ENCODE measurements at regions not wholly inside any gene's neighbourhood (a gene's known extent, or its start where the extent isn't known, plus 50 kb on each side); places are given as distances from the start of the nearest gene placed in this dataset.
A peak's percentile ranks its signal among the peaks of the same experiment; 100 is the strongest.
"Not testable (repeated sequence)": the region's sequence is repeated elsewhere in the genome, so short reads cannot be mapped to it uniquely, and the experiment has no call there.

GRCh38 chr2:49686897-49687442 lies 532.7 kb upstream of the FSHR start:
- Histone ChIP-seq H3K36me3 (replicated peaks; ENCODE audit: control insufficient read depth, insufficient read depth, low read length) (no peaks in the 10 kb centered on the region), H3K27me3 (ENCODE audit: control insufficient read depth, insufficient read depth, low read length) (no peaks in the 10 kb centered on the region), H3K4me3 (ENCODE audit: insufficient read depth, low read depth, low read length) (no peak overlapping the region)
- DNase-seq = no peak

- Histone ChIP-seq H3K27me3 (ENCODE audit: control insufficient read depth, insufficient read depth, low read length) (no peaks in the 10 kb centered on the region), H3K36me3 (replicated peaks; ENCODE audit: control insufficient read depth, insufficient read depth, low read length) (no peaks in the 10 kb centered on the region), H3K4me3 (ENCODE audit: insufficient read depth, low read depth, low read length) (no peak overlapping the region)
- DNase-seq = no peak
Observed at GRCh38 chr2:49686291-49686690, 532.0 kb upstream of the FSHR start.

GRCh38 chr2:49677227-49677626 lies 522.9 kb upstream of the FSHR start:
- no peaks in the 10 kb centered on the region for H3K36me3 ChIP-seq (replicated peaks; ENCODE audit: control insufficient read depth, insufficient read depth, low read length)
- DNase-seq = no peak
- H3K27me3 ChIP-seq (ENCODE audit: control insufficient read depth, insufficient read depth, low read length) = no peaks in the 10 kb centered on the region
- no peak overlapping the region for H3K4me3 ChIP-seq (ENCODE audit: insufficient read depth, low read depth, low read length)

- no peaks in the 10 kb centered on the region for H3K27me3 ChIP-seq (ENCODE audit: control insufficient read depth, insufficient read depth, low read length)
- no peaks in the 10 kb centered on the region for H3K36me3 ChIP-seq (replicated peaks; ENCODE audit: control insufficient read depth, insufficient read depth, low read length)
- no peak for DNase-seq
- H3K4me3 ChIP-seq (ENCODE audit: insufficient read depth, low read depth, low read length) = no peak overlapping the region
Observed at GRCh38 chr2:49664827-49665226, 510.5 kb upstream of the FSHR start.

- DNase-seq = no peak
- Histone ChIP-seq H3K27me3 (ENCODE audit: control insufficient read depth, insufficient read depth, low read length) (no peaks in the 10 kb centered on the region), H3K4me3 (ENCODE audit: insufficient read depth, low read depth, low read length) (no peak overlapping the region), H3K36me3 (replicated peaks; ENCODE audit: control insufficient read depth, insufficient read depth, low read length) (no peaks in the 10 kb centered on the region)
Observed at GRCh38 chr2:49661809-49662208, 507.5 kb upstream of the FSHR start.

GRCh38 chr2:49656853-49657252 lies 502.5 kb upstream of the FSHR start:
- no peaks in the 10 kb centered on the region for H3K36me3 ChIP-seq (replicated peaks; ENCODE audit: control insufficient read depth, insufficient read depth, low read length)
- DNase-seq = no peak
- no peak overlapping the region for H3K4me3 ChIP-seq (ENCODE audit: insufficient read depth, low read depth, low read length)
- no peaks in the 10 kb centered on the region for H3K27me3 ChIP-seq (ENCODE audit: control insufficient read depth, insufficient read depth, low read length)

- Histone ChIP-seq H3K36me3 (replicated peaks; ENCODE audit: control insufficient read depth, insufficient read depth, low read length) (no peaks in the 10 kb centered on the region), H3K27me3 (ENCODE audit: control insufficient read depth, insufficient read depth, low read length) (no peaks in the 10 kb centered on the region), H3K4me3 (ENCODE audit: insufficient read depth, low read depth, low read length) (no peak overlapping the region)
- no peak for DNase-seq
Observed at GRCh38 chr2:49643149-49643548, 488.8 kb upstream of the FSHR start.

GRCh38 chr2:49640630-49641029 lies 486.3 kb upstream of the FSHR start:
- peak; percentile 4 for DNase-seq
- no peak overlapping the region for H3K4me3 ChIP-seq (ENCODE audit: insufficient read depth, low read depth, low read length)
- H3K36me3 ChIP-seq (replicated peaks; ENCODE audit: control insufficient read depth, insufficient read depth, low read length) = no peaks in the 10 kb centered on the region
- no peaks in the 10 kb centered on the region for H3K27me3 ChIP-seq (ENCODE audit: control insufficient read depth, insufficient read depth, low read length)

- no peak for DNase-seq
- H3K36me3 ChIP-seq (replicated peaks; ENCODE audit: control insufficient read depth, insufficient read depth, low read length) = no peaks in the 10 kb centered on the region
- H3K27me3 ChIP-seq (ENCODE audit: control insufficient read depth, insufficient read depth, low read length) = no peaks in the 10 kb centered on the region
- no peak overlapping the region for H3K4me3 ChIP-seq (ENCODE audit: insufficient read depth, low read depth, low read length)
Observed at GRCh38 chr2:49621016-49621415, 466.7 kb upstream of the FSHR start.

- peak; percentile 10 for DNase-seq
- H3K27me3 ChIP-seq (ENCODE audit: control insufficient read depth, insufficient read depth, low read length) = no peaks in the 10 kb centered on the region
Observed at GRCh38 chr2:49619804-49620203, 465.5 kb upstream of the FSHR start.

GRCh38 chr2:49618491-49618890 lies 464.2 kb upstream of the FSHR start:
- no peak for DNase-seq
- Histone ChIP-seq H3K4me3 (ENCODE audit: insufficient read depth, low read depth, low read length) (no peak overlapping the region), H3K36me3 (replicated peaks; ENCODE audit: control insufficient read depth, insufficient read depth, low read length) (no peaks in the 10 kb centered on the region), H3K27me3 (ENCODE audit: control insufficient read depth, insufficient read depth, low read length) (no peaks in the 10 kb centered on the region)

More at GRCh38 chr2:49619804-49620203, 465.5 kb upstream of the FSHR start:
- no peak overlapping the region for H3K4me3 ChIP-seq (ENCODE audit: insufficient read depth, low read depth, low read length)
- H3K36me3 ChIP-seq (replicated peaks; ENCODE audit: control insufficient read depth, insufficient read depth, low read length) = no peaks in the 10 kb centered on the region

- Histone ChIP-seq H3K4me3 (ENCODE audit: insufficient read depth, low read depth, low read length) (no peak overlapping the region), H3K36me3 (replicated peaks; ENCODE audit: control insufficient read depth, insufficient read depth, low read length) (no peaks in the 10 kb centered on the region), H3K27me3 (ENCODE audit: control insufficient read depth, insufficient read depth, low read length) (no peaks in the 10 kb centered on the region)
- peak; percentile 19 for DNase-seq
Observed at GRCh38 chr2:49616800-49617199, 462.5 kb upstream of the FSHR start.

GRCh38 chr2:49611796-49612195 lies 457.5 kb upstream of the FSHR start:
- DNase-seq; H3K4me3 ChIP-seq (ENCODE audit: insufficient read depth, low read depth, low read length); H3K27me3 ChIP-seq (ENCODE audit: control insufficient read depth, insufficient read depth, low read length); H3K36me3 ChIP-seq (replicated peaks; ENCODE audit: control insufficient read depth, insufficient read depth, low read length): not testable (repeated sequence)

GRCh38 chr2:49600524-49600923 lies 446.2 kb upstream of the FSHR start:
- Histone ChIP-seq H3K27me3 (ENCODE audit: control insufficient read depth, insufficient read depth, low read length) (no peaks in the 10 kb centered on the region), H3K36me3 (replicated peaks; ENCODE audit: control insufficient read depth, insufficient read depth, low read length) (no peaks in the 10 kb centered on the region), H3K4me3 (ENCODE audit: insufficient read depth, low read depth, low read length) (no peak overlapping the region)
- DNase-seq = no peak

- DNase-seq = no peak
- H3K4me3 ChIP-seq (ENCODE audit: insufficient read depth, low read depth, low read length) = no peak overlapping the region
- H3K36me3 ChIP-seq (replicated peaks; ENCODE audit: control insufficient read depth, insufficient read depth, low read length) = no peaks in the 10 kb centered on the region
- no peaks in the 10 kb centered on the region for H3K27me3 ChIP-seq (ENCODE audit: control insufficient read depth, insufficient read depth, low read length)
Observed at GRCh38 chr2:49598231-49598630, 443.9 kb upstream of the FSHR start.

- Histone ChIP-seq H3K4me3 (ENCODE audit: insufficient read depth, low read depth, low read length) (no peak overlapping the region), H3K36me3 (replicated peaks; ENCODE audit: control insufficient read depth, insufficient read depth, low read length) (no peaks in the 10 kb centered on the region), H3K27me3 (ENCODE audit: control insufficient read depth, insufficient read depth, low read length) (no peaks in the 10 kb centered on the region)
- no peak for DNase-seq
Observed at GRCh38 chr2:49585921-49586320, 431.6 kb upstream of the FSHR start.
